Effector memory CD8-positive, alpha-beta T cell (primary cell): ENCODE measurements at regions not wholly inside any gene's neighbourhood (a gene's known extent, or its start where the extent isn't known, plus 50 kb on each side); places are given as distances from the start of the nearest gene placed in this dataset.

Experiments
- ATAC-seq: fragments of 150-1000 bp; cut with Tn5 transposase; replicated peaks from 2 replicates; pipeline ENCODE4 v1.10.0; 2021; ENCODE audit warnings: mild to moderate bottlenecking, moderate library complexity
- DNase-seq, 3 experiments: peaks; one replicate each; pipeline ENCODE4 v3.0.0; 2021
- H3K27ac Mint-ChIP-seq, 2 donors: one replicate each; pipeline ENCODE4 v1.8.0; 2022; ENCODE audit warnings: mild to moderate bottlenecking in 2 of 2, mixed read lengths in 2 of 2, moderate library complexity in 2 of 2
- H3K27me3 Mint-ChIP-seq, 2 donors: one replicate each; pipeline ENCODE4 v1.8.0; 2022; ENCODE audit warnings: mixed read lengths in 2 of 2
- H3K36me3 Mint-ChIP-seq: one replicate; pipeline ENCODE4 v1.8.0; 2022; ENCODE audit warnings: mild to moderate bottlenecking, moderate library complexity, mixed read lengths; ENCODE audit not compliant: insufficient read depth
- H3K4me1 Mint-ChIP-seq, 2 donors: one replicate each; pipeline ENCODE4 v1.8.0; 2022; ENCODE audit warnings: low read depth in 2 of 2, mixed read lengths in 2 of 2
- H3K4me3 Mint-ChIP-seq, 2 donors: one replicate each; pipeline ENCODE4 v1.8.0; 2022; ENCODE audit warnings: mild to moderate bottlenecking in 2 of 2, mixed read lengths in 2 of 2, moderate library complexity in 2 of 2
- H3K9me3 Mint-ChIP-seq, 2 donors: one replicate each; pipeline ENCODE4 v1.8.0; 2022; ENCODE audit warnings: mixed read lengths in 2 of 2

DNA sequence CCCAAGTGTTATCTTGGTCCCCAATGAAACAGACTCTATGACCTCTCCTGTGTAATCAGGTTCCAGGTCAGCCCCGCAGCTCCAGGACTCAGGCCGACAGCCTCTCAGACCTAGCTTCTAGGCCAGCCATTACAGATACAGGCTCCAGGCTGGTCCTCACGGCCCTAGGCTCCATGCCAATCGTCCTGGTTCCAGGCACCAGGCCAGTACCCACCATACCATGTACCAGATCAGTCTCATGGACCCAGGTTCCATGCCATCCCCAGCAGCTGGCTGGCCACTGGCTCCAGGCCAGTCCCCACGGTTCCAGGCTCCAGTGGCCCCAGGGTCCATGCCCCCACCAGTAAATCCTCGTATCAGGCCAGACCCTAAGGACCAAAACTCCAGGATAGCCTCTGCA, 1326.6 kb upstream of the C9orf72 start:
- H3K9me3 Mint-ChIP-seq = peaks cover 0 to 12% of the 10 kb centered on the region in 2 donors
- H3K27me3 Mint-ChIP-seq = no peaks in the 10 kb centered on the region
- H3K27ac Mint-ChIP-seq = no peak overlapping the region
- no peak overlapping the region for H3K4me3 Mint-ChIP-seq
- H3K4me1 Mint-ChIP-seq = no peaks in the 10 kb centered on the region
- no peak for ATAC-seq
- DNase-seq = no peak
- H3K36me3 Mint-ChIP-seq = no peaks in the 10 kb centered on the region

GRCh38 chr9:28900406-28900805, 1327.1 kb upstream of the C9orf72 start:
- H3K27me3 Mint-ChIP-seq = no peaks in the 10 kb centered on the region
- ATAC-seq = no peak
- no peak overlapping the region for H3K27ac Mint-ChIP-seq
- H3K9me3 Mint-ChIP-seq = peaks cover 0 to 12% of the 10 kb centered on the region in 2 donors
- no peak for DNase-seq
- H3K4me3 Mint-ChIP-seq = no peak overlapping the region
- H3K4me1 Mint-ChIP-seq = no peaks in the 10 kb centered on the region
- no peaks in the 10 kb centered on the region for H3K36me3 Mint-ChIP-seq

DNA sequence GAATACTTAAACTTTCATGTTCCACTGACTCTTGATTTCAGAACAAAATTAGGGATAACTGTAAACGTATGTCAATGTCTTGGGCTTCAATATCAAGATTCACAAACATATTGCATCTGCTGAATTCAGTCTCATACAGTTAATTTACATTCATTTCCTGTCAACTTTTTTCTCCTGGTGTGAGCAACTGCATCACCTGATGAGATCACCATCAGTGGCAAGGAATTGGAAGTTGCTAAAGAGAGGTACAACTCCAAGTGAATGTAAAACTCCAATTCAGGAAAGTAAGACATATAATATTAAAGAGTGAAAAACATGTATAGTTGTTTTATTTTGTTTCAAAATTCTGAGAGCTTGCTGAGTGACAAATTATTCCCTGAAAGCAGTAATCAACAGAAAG, 1336.2 kb upstream of the C9orf72 start:
- Mint-ChIP-seq H3K4me3 (no peak overlapping the region), H3K4me1 (no peaks in the 10 kb centered on the region), H3K27me3 (no peaks in the 10 kb centered on the region), H3K36me3 (no peaks in the 10 kb centered on the region), H3K27ac (no peak overlapping the region), H3K9me3 (peaks cover 6 to 9% of the 10 kb centered on the region in 2 donors)
- DNase-seq (no peak), ATAC-seq (no peak)

GRCh38 chr9:28912621-28913020, 1339.3 kb upstream of the C9orf72 start:
- Mint-ChIP-seq H3K27me3 (no peaks in the 10 kb centered on the region), H3K4me3 (no peak overlapping the region), H3K9me3 (peaks cover 0 to under 1% of the 10 kb centered on the region in 2 donors), H3K36me3 (no peaks in the 10 kb centered on the region), H3K27ac (no peak overlapping the region), H3K4me1 (no peaks in the 10 kb centered on the region)
- no peak for ATAC-seq
- no peak for DNase-seq

- Mint-ChIP-seq H3K27ac (no peak overlapping the region), H3K4me3 (no peak overlapping the region), H3K9me3 (peaks cover 0 to 4% of the 10 kb centered on the region in 2 donors), H3K4me1 (no peaks in the 10 kb centered on the region), H3K27me3 (no peaks in the 10 kb centered on the region), H3K36me3 (no peaks in the 10 kb centered on the region)
- no peak for DNase-seq
- ATAC-seq = no peak
Measured at GRCh38 chr9:28915202-28915930, 1342.1 kb upstream of the C9orf72 start.

DNA sequence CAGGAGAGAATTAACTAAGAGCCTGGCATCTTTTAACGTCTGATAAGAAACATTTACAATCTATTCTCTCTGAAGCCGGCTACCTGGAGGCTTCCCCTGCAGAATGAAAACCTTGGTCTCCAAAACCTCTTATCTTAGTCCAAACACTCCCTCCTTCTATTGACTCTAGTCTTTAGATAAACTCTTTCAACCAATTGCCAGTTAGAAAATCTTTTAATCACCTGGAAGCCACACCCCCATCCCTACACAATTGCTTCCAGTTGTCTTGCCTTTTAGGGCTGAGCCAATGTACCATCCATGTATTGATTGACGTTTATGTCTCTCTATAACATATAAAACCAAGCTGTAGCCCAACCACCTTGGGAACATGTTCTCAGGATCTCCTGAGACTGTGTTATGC, 1343.1 kb upstream of the C9orf72 start:
- Mint-ChIP-seq H3K27ac (no peak overlapping the region), H3K36me3 (no peaks in the 10 kb centered on the region), H3K4me3 (no peak overlapping the region), H3K9me3 (peaks cover 0 to 4% of the 10 kb centered on the region in 2 donors), H3K4me1 (no peaks in the 10 kb centered on the region), H3K27me3 (no peaks in the 10 kb centered on the region)
- no peak for ATAC-seq
- no peak for DNase-seq

DNA sequence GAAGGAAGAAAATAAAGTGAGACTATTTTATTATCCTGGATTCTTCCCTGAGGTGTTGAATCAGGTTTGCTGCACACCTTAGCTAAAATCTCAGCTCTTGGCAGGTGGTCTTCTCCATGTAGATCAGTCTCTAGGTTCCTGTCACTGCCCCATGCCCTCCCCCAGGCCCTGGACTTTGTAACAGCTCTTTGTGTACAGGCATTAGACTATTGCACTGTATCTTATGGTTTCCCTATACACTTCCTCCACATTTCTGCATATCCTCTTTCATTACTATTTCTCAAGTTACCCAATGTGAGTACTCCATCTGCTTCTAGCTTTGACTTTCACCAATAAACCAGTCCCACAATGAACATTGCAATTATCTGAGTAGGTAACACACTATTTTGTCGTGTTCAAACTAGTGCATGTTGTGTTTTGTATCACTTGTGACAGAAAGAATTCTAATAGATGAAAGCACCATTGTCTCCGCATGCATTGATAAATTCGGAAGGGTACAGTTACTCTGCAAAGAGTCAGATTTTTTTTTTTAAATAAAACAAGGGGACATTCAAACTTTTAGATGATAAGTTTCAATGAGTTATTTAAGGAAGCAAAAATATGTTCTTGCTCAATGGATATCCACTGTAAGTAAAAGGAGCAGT, 1348.7 kb upstream of the C9orf72 start:
- H3K27me3 Mint-ChIP-seq = no peaks in the 10 kb centered on the region
- ATAC-seq (no peak), DNase-seq (no peak)
- no peaks in the 10 kb centered on the region for H3K36me3 Mint-ChIP-seq
- no peak overlapping the region for H3K4me3 Mint-ChIP-seq
- H3K27ac Mint-ChIP-seq = no peak overlapping the region
- no peaks in the 10 kb centered on the region for H3K4me1 Mint-ChIP-seq
- peaks cover 14 to 21% of the 10 kb centered on the region in 2 donors for H3K9me3 Mint-ChIP-seq

DNA sequence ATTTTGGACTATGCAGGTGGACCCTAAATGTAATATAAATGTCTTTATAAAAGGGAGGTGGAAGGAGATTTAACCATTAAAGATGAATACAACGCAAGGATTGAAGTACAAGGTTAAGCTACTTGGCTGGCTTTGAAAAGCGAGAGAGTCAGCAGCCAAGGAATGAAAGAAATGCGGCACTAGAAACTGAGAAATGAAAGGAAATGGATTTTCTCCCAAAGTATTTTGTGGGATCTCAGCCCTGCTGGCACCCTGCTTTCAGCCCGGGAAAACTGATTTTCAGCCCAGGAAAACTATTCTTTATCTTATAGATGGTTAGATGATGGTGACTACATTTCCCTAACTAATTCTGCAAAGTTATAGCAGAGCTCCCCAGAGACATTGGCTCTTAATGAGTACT, 1349.6 kb upstream of the C9orf72 start:
- no peak overlapping the region for H3K27ac Mint-ChIP-seq
- no peak for ATAC-seq
- no peaks in the 10 kb centered on the region for H3K4me1 Mint-ChIP-seq
- H3K36me3 Mint-ChIP-seq = no peaks in the 10 kb centered on the region
- H3K9me3 Mint-ChIP-seq = peaks cover 14 to 21% of the 10 kb centered on the region in 2 donors
- no peak overlapping the region for H3K4me3 Mint-ChIP-seq
- DNase-seq = no peak
- no peaks in the 10 kb centered on the region for H3K27me3 Mint-ChIP-seq

DNA sequence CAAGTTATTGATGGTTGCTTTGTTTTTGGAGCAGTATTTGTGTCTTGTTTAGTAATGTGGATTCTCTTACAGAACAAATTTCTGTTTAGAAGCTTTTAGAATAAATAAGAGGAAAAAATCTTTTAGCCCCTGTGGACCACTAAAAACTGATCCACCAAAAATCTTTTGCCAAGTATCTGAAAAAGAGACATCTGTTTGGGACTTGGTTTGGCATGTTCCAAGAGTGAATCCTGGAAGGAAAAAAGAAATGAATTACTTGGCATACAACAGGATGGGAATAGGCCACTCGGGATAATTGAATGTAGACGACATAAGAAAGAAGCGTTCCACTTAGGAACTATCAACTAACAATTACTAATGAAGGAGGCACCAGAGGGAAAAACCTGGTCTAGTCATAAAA, 1350.1 kb upstream of the C9orf72 start:
- no peak for ATAC-seq
- no peak overlapping the region for H3K27ac Mint-ChIP-seq
- no peaks in the 10 kb centered on the region for H3K4me1 Mint-ChIP-seq

DNA sequence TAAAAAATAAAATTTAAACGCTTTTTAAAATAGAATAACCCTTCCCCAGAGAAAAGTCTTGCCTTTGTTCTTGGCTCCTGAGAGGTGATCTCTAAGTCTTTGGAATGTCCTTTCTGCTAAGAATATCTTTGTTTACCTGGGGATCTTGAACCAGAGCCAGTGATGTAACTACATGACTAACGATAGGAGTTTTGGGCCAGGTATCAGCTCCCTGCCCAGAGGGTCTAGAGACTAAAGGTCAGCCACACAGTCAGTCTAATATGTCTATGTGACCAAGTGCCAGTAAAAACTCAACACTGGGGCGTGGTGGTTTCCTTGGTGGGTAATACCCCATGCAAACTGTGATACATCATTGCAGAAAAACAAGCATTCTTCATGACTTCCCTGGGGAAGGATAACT, 1351.9 kb upstream of the C9orf72 start:
- no peaks in the 10 kb centered on the region for H3K4me1 Mint-ChIP-seq
- no peak overlapping the region for H3K4me3 Mint-ChIP-seq

More for the DNA sequence above, 1350.1 kb upstream of the C9orf72 start:
- no peak for DNase-seq
- Mint-ChIP-seq H3K27me3 (no peaks in the 10 kb centered on the region), H3K4me3 (no peak overlapping the region), H3K9me3 (peaks cover 14 to 21% of the 10 kb centered on the region in 2 donors), H3K36me3 (no peaks in the 10 kb centered on the region)

GRCh38 chr9:28926306-28926705, 1353.0 kb upstream of the C9orf72 start:
- no peak overlapping the region for H3K27ac Mint-ChIP-seq
- H3K4me3 Mint-ChIP-seq = no peak overlapping the region
- H3K4me1 Mint-ChIP-seq = no peaks in the 10 kb centered on the region
- no peaks in the 10 kb centered on the region for H3K36me3 Mint-ChIP-seq
- H3K9me3 Mint-ChIP-seq = peaks cover 10 to 28% of the 10 kb centered on the region in 2 donors
- no peaks in the 10 kb centered on the region for H3K27me3 Mint-ChIP-seq
- ATAC-seq (no peak), DNase-seq (no peak)

More for the DNA sequence above, 1351.9 kb upstream of the C9orf72 start:
- no peaks in the 10 kb centered on the region for H3K27me3 Mint-ChIP-seq
- no peaks in the 10 kb centered on the region for H3K36me3 Mint-ChIP-seq
- ATAC-seq = no peak
- peaks cover 10 to 25% of the 10 kb centered on the region in 2 donors for H3K9me3 Mint-ChIP-seq
- no peak for DNase-seq
- no peak overlapping the region for H3K27ac Mint-ChIP-seq

DNA sequence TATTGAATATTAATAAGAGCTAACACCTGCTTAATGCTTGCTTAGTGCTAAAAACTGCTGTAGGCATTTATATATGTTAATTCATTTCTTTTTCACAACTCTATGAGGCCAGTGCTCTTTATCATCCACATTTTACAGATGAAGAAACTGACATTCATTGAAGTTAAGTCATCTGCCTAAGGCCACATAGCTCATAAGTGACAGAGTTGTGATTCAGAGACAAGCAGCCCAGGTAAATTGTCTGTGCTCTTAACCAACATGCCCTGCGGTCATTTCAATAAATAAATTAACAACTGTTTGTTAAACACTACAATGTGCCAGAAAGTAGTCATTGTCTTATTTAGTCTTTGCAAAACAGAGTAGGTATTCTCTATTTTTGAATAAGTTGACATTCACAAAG, 1354.4 kb upstream of the C9orf72 start:
- H3K27ac Mint-ChIP-seq = no peak overlapping the region

DNA sequence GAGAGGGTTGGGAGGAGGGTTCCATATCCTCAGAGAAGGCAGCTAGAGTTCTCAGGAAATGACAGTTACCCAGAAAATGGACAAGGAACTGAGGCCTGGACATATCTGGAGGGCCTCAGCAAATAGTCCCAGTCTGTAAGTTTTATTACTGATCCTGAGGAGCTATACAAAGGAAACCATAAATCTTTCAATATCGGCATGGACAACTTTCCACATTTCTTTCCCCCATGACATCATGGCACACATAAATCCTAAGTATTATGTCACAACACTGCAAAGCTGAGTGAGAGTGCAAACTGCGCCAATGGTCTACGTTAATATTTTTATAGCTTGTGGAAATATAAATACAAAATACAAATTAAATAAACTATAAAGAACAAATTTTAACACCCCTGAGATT, 1356.2 kb upstream of the C9orf72 start:
- Mint-ChIP-seq H3K36me3 (no peaks in the 10 kb centered on the region), H3K4me1 (no peaks in the 10 kb centered on the region), H3K4me3 (no peak overlapping the region), H3K27ac (no peak overlapping the region), H3K27me3 (no peaks in the 10 kb centered on the region), H3K9me3 (peaks cover 5 to 15% of the 10 kb centered on the region in 2 donors)
- DNase-seq (no peak), ATAC-seq (no peak)

More for the DNA sequence above, 1354.4 kb upstream of the C9orf72 start:
- ATAC-seq = no peak
- no peak for DNase-seq
- Mint-ChIP-seq H3K27me3 (no peaks in the 10 kb centered on the region), H3K4me1 (no peaks in the 10 kb centered on the region), H3K4me3 (no peak overlapping the region), H3K36me3 (no peaks in the 10 kb centered on the region), H3K9me3 (peaks cover 7 to 28% of the 10 kb centered on the region in 2 donors)

GRCh38 chr9:28930766-28931165, 1357.5 kb upstream of the C9orf72 start:
- no peaks in the 10 kb centered on the region for H3K4me1 Mint-ChIP-seq
- peaks cover 7 to 8% of the 10 kb centered on the region in 2 donors for H3K9me3 Mint-ChIP-seq

More at GRCh38 chr9:28930766-28931165, 1357.5 kb upstream of the C9orf72 start:
- Mint-ChIP-seq H3K4me3 (no peak overlapping the region), H3K27ac (no peak overlapping the region), H3K27me3 (no peaks in the 10 kb centered on the region), H3K36me3 (no peaks in the 10 kb centered on the region)
- no peak for ATAC-seq
- DNase-seq = no peak
